Breast epithelium (tissue), 4 donors: ENCODE measurements at regions not wholly inside any gene's neighbourhood (a gene's known extent, or its start where the extent isn't known, plus 50 kb on each side); places are given as distances from the start of the nearest gene placed in this dataset.

Experiments
- DNase-seq, 2 donors: peaks; one replicate each; pipeline ENCODE4 v3.0.0-alpha.2; 2019; ENCODE audit warnings: low spot score in 2 of 2
- H3K27ac ChIP-seq, 2 donors: fragments of 200-600 bp; sonication (generic) in 1 of 2; one replicate each; pipeline ENCODE4 v1.5.1; 2016 to 2019; ENCODE audit warnings: mild to moderate bottlenecking in 1 of 2
- H3K27me3 ChIP-seq, 2 donors: fragments of 200-600 bp; sonication (generic) in 1 of 2; one replicate each; pipeline versions ENCODE4 v1.5.1 to v1.6.0; 2017 to 2019; ENCODE audit warnings: control low read depth in 1 of 2, mild to moderate bottlenecking in 1 of 2
- H3K36me3 ChIP-seq: fragments of 200-600 bp; one replicate; pipeline ENCODE4 v1.5.1; 2019
- H3K4me1 ChIP-seq, 2 donors: fragments of 200-600 bp; sonication (generic); one replicate each; pipeline ENCODE4 v1.5.1; 2016 to 2019; ENCODE audit warnings: control low read depth in 1 of 2
- H3K4me3 ChIP-seq, 3 donors: fragments of 200-600 bp; sonication (generic); 1 replicate in 2 of 3; 2 replicates in 1 of 3; pipeline ENCODE4 v1.5.1; 2016 to 2019; ENCODE audit warnings: mild to moderate bottlenecking in 3 of 3, moderate library complexity in 2 of 3
- H3K9me3 ChIP-seq, 2 donors: fragments of 200-600 bp; sonication (generic) in 1 of 2; one replicate each; pipeline ENCODE4 v1.5.1; 2016 to 2019; ENCODE audit warnings: control low read depth in 1 of 2
- POLR2A ChIP-seq: fragments of 450-650 bp; IDR thresholded peaks from one replicate; pipeline ENCODE4 v1.6.1; 2016; ENCODE audit warnings: antibody characterized with exemption, mild to moderate bottlenecking, moderate library complexity
- POLR2AphosphoS5 ChIP-seq, 3 donors: sonication (generic); formaldehyde crosslinking; IDR thresholded peaks; one replicate each; pipeline ENCODE4 v1.6.1; 2017; ENCODE audit warnings: antibody characterized with exemption in 3 of 3
- intact Hi-C: fragments of 100-400 bp; cut with DNase I; formaldehyde crosslinking; loops from one replicate; pipeline ENCODE4 v1.15.1; 2023; ENCODE audit warnings: low total_unique reads
- TF ChIP-seq, protein P1 (sequence below), 3 donors: fragments of 450-650 bp; IDR thresholded peaks; one replicate each; pipeline ENCODE4 v1.5.1; 2016 to 2017; ENCODE audit warnings: antibody characterized with exemption in 3 of 3, mild to moderate bottlenecking in 3 of 3, moderate library complexity in 3 of 3

DNA sequence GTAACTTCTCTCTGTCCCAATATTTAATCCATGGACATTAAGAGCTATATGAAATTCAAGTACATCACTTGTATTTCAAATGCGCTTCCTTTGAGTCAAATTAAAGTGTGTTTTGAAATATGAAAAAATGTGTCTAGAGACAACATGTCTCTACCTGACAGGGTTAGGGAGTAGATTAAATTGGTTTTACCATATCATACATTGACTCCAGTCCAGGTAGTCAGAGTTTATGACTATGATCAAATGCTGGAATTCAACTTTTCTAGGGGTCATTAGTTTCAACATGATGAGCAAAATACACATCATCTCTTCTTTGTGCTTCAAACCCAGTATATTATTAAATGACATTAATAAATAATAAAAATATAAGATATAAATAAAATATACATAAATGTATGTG is 259.2 kb downstream of the CDH10 start:
- H3K4me1 ChIP-seq: no peaks in the 10 kb centered on the region
- no peak overlapping the region for H3K4me3 ChIP-seq
- intact Hi-C loops: no loop called here
- H3K27ac ChIP-seq: no peak overlapping the region
- H3K36me3 ChIP-seq: no peaks in the 10 kb centered on the region
- TF ChIP-seq, protein P1, sequence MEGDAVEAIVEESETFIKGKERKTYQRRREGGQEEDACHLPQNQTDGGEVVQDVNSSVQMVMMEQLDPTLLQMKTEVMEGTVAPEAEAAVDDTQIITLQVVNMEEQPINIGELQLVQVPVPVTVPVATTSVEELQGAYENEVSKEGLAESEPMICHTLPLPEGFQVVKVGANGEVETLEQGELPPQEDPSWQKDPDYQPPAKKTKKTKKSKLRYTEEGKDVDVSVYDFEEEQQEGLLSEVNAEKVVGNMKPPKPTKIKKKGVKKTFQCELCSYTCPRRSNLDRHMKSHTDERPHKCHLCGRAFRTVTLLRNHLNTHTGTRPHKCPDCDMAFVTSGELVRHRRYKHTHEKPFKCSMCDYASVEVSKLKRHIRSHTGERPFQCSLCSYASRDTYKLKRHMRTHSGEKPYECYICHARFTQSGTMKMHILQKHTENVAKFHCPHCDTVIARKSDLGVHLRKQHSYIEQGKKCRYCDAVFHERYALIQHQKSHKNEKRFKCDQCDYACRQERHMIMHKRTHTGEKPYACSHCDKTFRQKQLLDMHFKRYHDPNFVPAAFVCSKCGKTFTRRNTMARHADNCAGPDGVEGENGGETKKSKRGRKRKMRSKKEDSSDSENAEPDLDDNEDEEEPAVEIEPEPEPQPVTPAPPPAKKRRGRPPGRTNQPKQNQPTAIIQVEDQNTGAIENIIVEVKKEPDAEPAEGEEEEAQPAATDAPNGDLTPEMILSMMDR (IDR thresholded peaks at IDR 0.05): no peak
- TF ChIP-seq POLR2A (no peak), POLR2AphosphoS5 (IDR thresholded peaks at IDR 0.05) (no peak)
- peaks cover 11 to 15% of the 10 kb centered on the region in 2 donors for H3K9me3 ChIP-seq
- H3K27me3 ChIP-seq: no peaks in the 10 kb centered on the region
- no peak for DNase-seq

DNA sequence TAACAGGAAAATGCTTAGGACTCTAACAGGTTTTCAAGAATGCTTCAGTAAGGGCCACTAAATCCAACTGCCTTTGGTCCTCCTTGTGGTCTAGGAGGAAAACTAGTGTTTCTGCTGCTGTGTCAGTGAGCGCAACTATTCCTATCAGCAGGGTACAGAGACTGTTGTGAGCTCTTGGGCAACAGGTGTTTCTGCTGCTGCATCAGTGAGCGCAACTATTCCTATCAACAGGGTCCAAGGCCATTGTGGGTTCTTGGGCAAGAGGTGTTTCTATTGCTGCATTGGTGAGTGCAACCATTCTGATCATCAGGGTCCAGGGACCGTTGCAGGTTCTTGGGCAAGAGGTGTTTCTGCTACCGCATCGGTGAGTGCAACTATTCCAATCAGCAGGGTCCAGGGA is 256.3 kb downstream of the CDH10 start:
- no peaks in the 10 kb centered on the region for H3K27me3 ChIP-seq
- H3K36me3 ChIP-seq: no peaks in the 10 kb centered on the region
- H3K27ac ChIP-seq: no peak overlapping the region
- DNase-seq: no peak
- TF ChIP-seq POLR2A: no peak
- no peak for TF ChIP-seq POLR2AphosphoS5 (IDR thresholded peaks at IDR 0.05)
- TF ChIP-seq, protein P1 (IDR thresholded peaks at IDR 0.05): no peak
- intact Hi-C loops: no loop called here
- H3K4me1 ChIP-seq: no peaks in the 10 kb centered on the region
- no peak overlapping the region for H3K4me3 ChIP-seq
- H3K9me3 ChIP-seq: peaks cover 11 to 15% of the 10 kb centered on the region in 2 donors

DNA sequence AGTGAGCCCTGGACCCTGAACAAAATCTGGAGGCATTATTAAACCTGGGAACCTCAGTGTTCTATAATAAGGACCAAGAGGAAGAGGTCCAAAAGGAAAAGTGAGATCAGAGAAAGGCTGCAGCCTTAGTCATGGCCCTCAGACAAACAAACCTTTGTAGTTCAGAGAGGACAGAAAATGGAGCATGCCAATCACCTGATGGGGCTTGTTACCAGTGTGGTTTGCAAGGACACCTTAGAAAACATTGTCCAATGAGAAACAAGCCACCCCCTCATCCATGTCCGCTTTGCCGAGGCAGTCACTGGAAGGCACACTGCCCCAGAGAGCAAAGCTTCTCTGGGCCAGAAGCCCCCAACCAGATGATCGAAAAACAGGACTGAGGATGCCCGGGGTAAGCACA is 254.8 kb downstream of the CDH10 start:
- Histone ChIP-seq H3K27me3 (no peaks in the 10 kb centered on the region), H3K9me3 (peaks cover 11 to 15% of the 10 kb centered on the region in 2 donors), H3K27ac (no peak overlapping the region), H3K36me3 (no peaks in the 10 kb centered on the region), H3K4me3 (no peak overlapping the region), H3K4me1 (no peaks in the 10 kb centered on the region)
- intact Hi-C loops: no loop called here
- no peak for DNase-seq
- no peak for TF ChIP-seq POLR2AphosphoS5 (IDR thresholded peaks at IDR 0.05)
- TF ChIP-seq POLR2A: no peak
- TF ChIP-seq, protein P1 (IDR thresholded peaks at IDR 0.05): no peak

DNA sequence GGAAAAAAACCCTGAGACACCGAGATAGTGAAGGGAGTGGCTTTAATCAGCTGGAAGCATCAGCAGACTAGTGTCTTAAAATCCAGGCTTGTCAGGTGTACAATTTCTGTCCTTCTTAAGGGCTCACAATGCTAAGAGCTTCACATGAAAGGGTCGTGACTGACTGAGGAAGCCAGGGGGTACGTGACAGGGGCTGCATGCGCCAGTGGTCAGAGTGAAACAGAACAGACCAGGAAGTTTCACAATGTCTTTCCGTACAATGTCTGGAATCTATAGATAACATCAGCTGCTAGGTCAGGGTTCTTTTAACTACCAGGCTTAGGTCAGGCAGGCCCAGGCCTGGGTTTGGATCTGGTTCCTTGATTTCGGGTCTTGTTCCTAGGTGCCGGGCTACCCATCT is 253.0 kb downstream of the CDH10 start:
- no peak for DNase-seq
- H3K27ac ChIP-seq: no peak overlapping the region
- intact Hi-C loops: no loop called here
- peaks cover 14% of the 10 kb centered on the region in 2 donors for H3K9me3 ChIP-seq
- no peak for TF ChIP-seq POLR2AphosphoS5 (IDR thresholded peaks at IDR 0.05)
- TF ChIP-seq POLR2A: no peak
- TF ChIP-seq, protein P1 (IDR thresholded peaks at IDR 0.05): no peak
- H3K4me3 ChIP-seq: no peak overlapping the region
- H3K27me3 ChIP-seq: no peaks in the 10 kb centered on the region
- H3K36me3 ChIP-seq: no peaks in the 10 kb centered on the region
- H3K4me1 ChIP-seq: no peaks in the 10 kb centered on the region

DNA sequence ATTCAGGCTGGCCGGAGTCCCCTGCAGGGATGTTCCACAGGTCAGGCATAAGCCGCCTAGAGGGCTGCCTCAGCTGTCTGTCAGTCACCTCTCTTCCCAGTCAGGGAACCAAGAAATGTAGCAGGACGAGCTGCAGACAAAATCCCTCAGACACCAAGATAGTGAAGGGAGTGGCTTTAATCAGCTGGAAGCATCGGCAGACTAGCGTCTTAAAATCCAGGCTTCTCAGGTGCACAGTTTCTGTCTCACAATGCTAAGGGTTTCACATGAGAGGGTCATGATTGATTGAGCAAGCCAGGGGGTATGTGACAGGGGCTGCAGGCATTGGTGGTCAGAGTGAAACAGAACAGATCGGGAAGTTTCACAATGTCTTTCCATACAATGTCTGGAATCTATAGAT is 247.2 kb downstream of the CDH10 start:
- H3K36me3 ChIP-seq: no peaks in the 10 kb centered on the region
- intact Hi-C loops: no loop called here
- no peaks in the 10 kb centered on the region for H3K4me1 ChIP-seq
- TF ChIP-seq, protein P1 (IDR thresholded peaks at IDR 0.05): no peak
- TF ChIP-seq POLR2AphosphoS5 (IDR thresholded peaks at IDR 0.05) (no peak), POLR2A (no peak)
- no peak overlapping the region for H3K27ac ChIP-seq
- H3K9me3 ChIP-seq: peaks cover 6 to 21% of the 10 kb centered on the region in 2 donors
- H3K4me3 ChIP-seq: no peak overlapping the region
- DNase-seq: no peak
- no peaks in the 10 kb centered on the region for H3K27me3 ChIP-seq
